ENCODE measurements at regions not wholly inside any gene's neighbourhood (a gene's known extent, or its start where the extent isn't known, plus 50 kb on each side); places are given as distances from the start of the nearest gene placed in this dataset.

DNA sequence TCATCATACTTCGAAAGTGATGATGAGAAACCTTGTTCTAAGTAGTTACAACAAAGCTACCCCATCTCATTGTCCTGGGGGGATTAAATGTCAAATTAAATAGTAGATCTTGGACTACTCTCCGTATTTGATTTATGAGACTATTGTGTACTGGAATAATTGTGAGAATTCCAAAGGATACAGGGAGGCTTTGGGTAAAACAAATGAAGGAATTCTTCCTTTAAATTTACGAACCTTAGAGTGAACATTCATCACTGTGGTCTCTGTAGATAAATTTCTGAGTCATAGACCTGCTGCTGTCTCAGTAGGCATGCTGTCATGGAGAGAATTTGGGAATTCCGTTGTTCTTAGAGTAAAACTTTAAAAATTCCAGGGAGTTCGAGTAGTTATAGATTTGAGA lies 836.2 kb downstream of the DNAH5 start:
- TF ChIP-seq CTCF (IDR thresholded peaks at IDR 0.05) = no peak
- no peak for TF ChIP-seq POLR2A (IDR thresholded peaks at IDR 0.05)

Measured in breast epithelium (tissue), 3 donors.